ENCODE measurements at regions not wholly inside any gene's neighbourhood (a gene's known extent, or its start where the extent isn't known, plus 50 kb on each side); places are given as distances from the start of the nearest gene placed in this dataset.
"Not testable (repeated sequence)": the region's sequence is repeated elsewhere in the genome, so short reads cannot be mapped to it uniquely, and the experiment has no call there.

- not testable (repeated sequence) for H3K4me3 ChIP-seq (ENCODE audit: low read length); H3K27ac ChIP-seq (ENCODE audit: low read length); H3K27me3 ChIP-seq (ENCODE audit: control insufficient read depth, insufficient read depth, low read length); H3K9me3 ChIP-seq (ENCODE audit: control insufficient read depth, low read depth, low read length); DNase-seq; H3K4me1 ChIP-seq (ENCODE audit: control insufficient read depth, insufficient read depth, low read length); H3K36me3 ChIP-seq (ENCODE audit: control insufficient read depth, insufficient read depth, low read length)
- no CpG with 5 or more reads among the region's 4 CpGs for WGBS (ENCODE audit: insufficient coverage, low lambda C conversion rate)
Measured at GRCh38 chrX:90575155-90575554, 653.4 kb downstream of the TGIF2LX start.

GRCh38 chrX:90601921-90602320 lies 680.2 kb downstream of the TGIF2LX start:
- no CpG with 5 or more reads among the region's 1 CpG for WGBS (ENCODE audit: insufficient coverage, low lambda C conversion rate)
- H3K9me3 ChIP-seq (ENCODE audit: control insufficient read depth, low read depth, low read length); H3K27me3 ChIP-seq (ENCODE audit: control insufficient read depth, insufficient read depth, low read length); H3K4me3 ChIP-seq (ENCODE audit: low read length); H3K36me3 ChIP-seq (ENCODE audit: control insufficient read depth, insufficient read depth, low read length); H3K27ac ChIP-seq (ENCODE audit: low read length); H3K4me1 ChIP-seq (ENCODE audit: control insufficient read depth, insufficient read depth, low read length): not testable (repeated sequence)
- peak in 1 of 2 donors; percentile 0 for DNase-seq

GRCh38 chrX:90605736-90606135 lies 684.0 kb downstream of the TGIF2LX start:
- not testable (repeated sequence) for H3K4me3 ChIP-seq (ENCODE audit: low read length); H3K27me3 ChIP-seq (ENCODE audit: control insufficient read depth, insufficient read depth, low read length); DNase-seq; H3K4me1 ChIP-seq (ENCODE audit: control insufficient read depth, insufficient read depth, low read length); H3K9me3 ChIP-seq (ENCODE audit: control insufficient read depth, low read depth, low read length); H3K27ac ChIP-seq (ENCODE audit: low read length); H3K36me3 ChIP-seq (ENCODE audit: control insufficient read depth, insufficient read depth, low read length)
- WGBS (ENCODE audit: insufficient coverage, low lambda C conversion rate), result no CpG with 5 or more reads among the region's 2 CpGs

GRCh38 chrX:90617710-90618325 lies 696.1 kb downstream of the TGIF2LX start:
- no peak for DNase-seq
- Histone ChIP-seq H3K9me3 (ENCODE audit: control insufficient read depth, low read depth, low read length) (peaks cover 8% of the 10 kb centered on the region), H3K4me1 (ENCODE audit: control insufficient read depth, insufficient read depth, low read length) (no peaks in the 10 kb centered on the region), H3K4me3 (ENCODE audit: low read length) (no peak overlapping the region), H3K36me3 (ENCODE audit: control insufficient read depth, insufficient read depth, low read length) (no peaks in the 10 kb centered on the region), H3K27me3 (ENCODE audit: control insufficient read depth, insufficient read depth, low read length) (no peaks in the 10 kb centered on the region), H3K27ac (ENCODE audit: low read length) (no peak overlapping the region)
- no CpG with 5 or more reads among the region's 22 CpGs for WGBS (ENCODE audit: insufficient coverage, low lambda C conversion rate)

- DNase-seq, result not testable (repeated sequence)
Measured at GRCh38 chrX:90665161-90665560, 743.5 kb downstream of the TGIF2LX start.

GRCh38 chrX:90713552-90713951 lies 721.1 kb upstream of the PABPC5 start:
- H3K4me3 ChIP-seq (ENCODE audit: low read length); H3K36me3 ChIP-seq (ENCODE audit: control insufficient read depth, insufficient read depth, low read length); H3K9me3 ChIP-seq (ENCODE audit: control insufficient read depth, low read depth, low read length); H3K27ac ChIP-seq (ENCODE audit: low read length); H3K27me3 ChIP-seq (ENCODE audit: control insufficient read depth, insufficient read depth, low read length); DNase-seq; H3K4me1 ChIP-seq (ENCODE audit: control insufficient read depth, insufficient read depth, low read length): not testable (repeated sequence)
- no CpG with 5 or more reads among the region's 17 CpGs for WGBS (ENCODE audit: insufficient coverage, low lambda C conversion rate)

More at GRCh38 chrX:90665161-90665560, 743.5 kb downstream of the TGIF2LX start:
- H3K27ac ChIP-seq (ENCODE audit: low read length); H3K36me3 ChIP-seq (ENCODE audit: control insufficient read depth, insufficient read depth, low read length); H3K4me1 ChIP-seq (ENCODE audit: control insufficient read depth, insufficient read depth, low read length); H3K4me3 ChIP-seq (ENCODE audit: low read length); H3K27me3 ChIP-seq (ENCODE audit: control insufficient read depth, insufficient read depth, low read length); H3K9me3 ChIP-seq (ENCODE audit: control insufficient read depth, low read depth, low read length): not testable (repeated sequence)
- whole genome bisulfite sequencing (ENCODE audit: insufficient coverage, low lambda C conversion rate), result no CpG with 5 or more reads among the region's 5 CpGs

GRCh38 chrX:90737555-90737954 lies 697.1 kb upstream of the PABPC5 start:
- H3K4me1 ChIP-seq (ENCODE audit: control insufficient read depth, insufficient read depth, low read length); H3K27ac ChIP-seq (ENCODE audit: low read length); H3K36me3 ChIP-seq (ENCODE audit: control insufficient read depth, insufficient read depth, low read length); H3K4me3 ChIP-seq (ENCODE audit: low read length); H3K9me3 ChIP-seq (ENCODE audit: control insufficient read depth, low read depth, low read length); H3K27me3 ChIP-seq (ENCODE audit: control insufficient read depth, insufficient read depth, low read length); DNase-seq: not testable (repeated sequence)
- WGBS (ENCODE audit: insufficient coverage, low lambda C conversion rate), result no CpG with 5 or more reads among the region's 3 CpGs

- H3K4me1 ChIP-seq (ENCODE audit: control insufficient read depth, insufficient read depth, low read length); H3K27ac ChIP-seq (ENCODE audit: low read length); DNase-seq; H3K9me3 ChIP-seq (ENCODE audit: control insufficient read depth, low read depth, low read length); H3K4me3 ChIP-seq (ENCODE audit: low read length); H3K36me3 ChIP-seq (ENCODE audit: control insufficient read depth, insufficient read depth, low read length); H3K27me3 ChIP-seq (ENCODE audit: control insufficient read depth, insufficient read depth, low read length): not testable (repeated sequence)
- WGBS (ENCODE audit: insufficient coverage, low lambda C conversion rate), result no CpG with 5 or more reads among the region's 3 CpGs
Measured at GRCh38 chrX:90757619-90758018, 677.0 kb upstream of the PABPC5 start.

GRCh38 chrX:90765482-90765881 lies 669.2 kb upstream of the PABPC5 start:
- not testable (repeated sequence) for DNase-seq; H3K36me3 ChIP-seq (ENCODE audit: control insufficient read depth, insufficient read depth, low read length); H3K9me3 ChIP-seq (ENCODE audit: control insufficient read depth, low read depth, low read length); H3K27ac ChIP-seq (ENCODE audit: low read length); H3K4me1 ChIP-seq (ENCODE audit: control insufficient read depth, insufficient read depth, low read length); H3K4me3 ChIP-seq (ENCODE audit: low read length); H3K27me3 ChIP-seq (ENCODE audit: control insufficient read depth, insufficient read depth, low read length)
- WGBS (ENCODE audit: insufficient coverage, low lambda C conversion rate), result no CpG with 5 or more reads among the region's 15 CpGs

- DNase-seq; H3K9me3 ChIP-seq (ENCODE audit: control insufficient read depth, low read depth, low read length): not testable (repeated sequence)
- WGBS (ENCODE audit: insufficient coverage, low lambda C conversion rate), result no CpG with 5 or more reads among the region's 1 CpG
Measured at GRCh38 chrX:90780286-90780789, 654.3 kb upstream of the PABPC5 start.

More at GRCh38 chrX:90780286-90780789, 654.3 kb upstream of the PABPC5 start:
- H3K4me3 ChIP-seq (ENCODE audit: low read length); H3K27me3 ChIP-seq (ENCODE audit: control insufficient read depth, insufficient read depth, low read length); H3K36me3 ChIP-seq (ENCODE audit: control insufficient read depth, insufficient read depth, low read length); H3K4me1 ChIP-seq (ENCODE audit: control insufficient read depth, insufficient read depth, low read length); H3K27ac ChIP-seq (ENCODE audit: low read length): not testable (repeated sequence)
